GM23338 (cell line): ENCODE measurements at regions not wholly inside any gene's neighbourhood (a gene's known extent, or its start where the extent isn't known, plus 50 kb on each side); places are given as distances from the start of the nearest gene placed in this dataset.

Experiments
- ATAC-seq: fragments of 200-7000 bp; cut with Tn5 transposase; 3 replicates; pipeline ENCODE4 v1.9.1; 2020
- DNase-seq: peaks from one replicate; pipeline ENCODE4 v3.0.0-alpha.2; 2015; ENCODE audit warnings: low spot score
- H2AFZ ChIP-seq: fragments of 200-600 bp; sonication (generic); 2 replicates; pipeline ENCODE4 v1.8.0; 2016; ENCODE audit warnings: antibody characterized with exemption, mild to moderate bottlenecking, moderate library complexity
- H3F3A ChIP-seq: fragments of 200-600 bp; sonication (generic); replicated peaks from 2 replicates; pipeline ENCODE4 v1.8.0; 2017; ENCODE audit warnings: antibody characterized with exemption, mixed run types, low read depth
- H3K27ac ChIP-seq: fragments of 200-600 bp; sonication (generic); 2 replicates; pipeline ENCODE4 v1.6.1; 2016; ENCODE audit warnings: low read depth
- H3K27me3 ChIP-seq: fragments of 200-600 bp; sonication (generic); 2 replicates; pipeline ENCODE4 v1.8.0; 2016; ENCODE audit warnings: mild to moderate bottlenecking, mixed run types, moderate library complexity; ENCODE audit not compliant: insufficient read depth
- H3K36me3 ChIP-seq: fragments of 200-600 bp; sonication (generic); 2 replicates; pipeline ENCODE4 v1.8.0; 2016; ENCODE audit warnings: mild to moderate bottlenecking; ENCODE audit not compliant: insufficient read depth
- H3K4me1 ChIP-seq: fragments of 200-600 bp; sonication (generic); 2 replicates; pipeline ENCODE4 v1.8.0; 2016; ENCODE audit warnings: mild to moderate bottlenecking, moderate library complexity; ENCODE audit not compliant: insufficient read depth
- H3K4me2 ChIP-seq: fragments of 200-600 bp; sonication (generic); 2 replicates; pipeline ENCODE4 v1.7.1; 2017; ENCODE audit warnings: mixed run types
- H3K4me3 ChIP-seq: fragments of 200-600 bp; sonication (generic); 2 replicates; pipeline ENCODE4 v1.6.1; 2016; ENCODE audit warnings: mixed run types
- H3K79me2 ChIP-seq: fragments of 200-600 bp; sonication (generic); replicated peaks from 2 replicates; pipeline ENCODE4 v1.8.0; 2017; ENCODE audit warnings: mild to moderate bottlenecking; ENCODE audit not compliant: insufficient read depth
- H3K9me2 ChIP-seq: fragments of 200-600 bp; sonication (generic); 2 replicates; pipeline ENCODE4 v1.8.0; 2017; ENCODE audit not compliant: insufficient read depth
- H4K20me1 ChIP-seq: fragments of 200-600 bp; sonication (generic); replicated peaks from 2 replicates; pipeline ENCODE4 v1.8.0; 2017; ENCODE audit warnings: mild to moderate bottlenecking; ENCODE audit not compliant: insufficient read depth
- H3K27ac Mint-ChIP-seq: 2 replicates; pipeline ENCODE4 v1.8.0; 2020; ENCODE audit warnings: inconsistent platforms, mild to moderate bottlenecking, moderate library complexity, mixed read lengths
- H3K27me3 Mint-ChIP-seq: 3 replicates; pipeline ENCODE4 v1.8.0; 2022; ENCODE audit warnings: low read depth, mild to moderate bottlenecking, moderate library complexity, mixed read lengths, inconsistent platforms; ENCODE audit not compliant: insufficient read depth, poor library complexity
- H3K36me3 Mint-ChIP-seq: 3 replicates; pipeline ENCODE4 v1.8.0; 2021; ENCODE audit warnings: low read depth, mild to moderate bottlenecking, inconsistent platforms, moderate library complexity, mixed read lengths
- H3K4me1 Mint-ChIP-seq: 3 replicates; pipeline ENCODE4 v1.8.0; 2020; ENCODE audit warnings: mild to moderate bottlenecking, inconsistent platforms, mixed read lengths
- H3K4me3 Mint-ChIP-seq: 3 replicates; pipeline ENCODE4 v1.8.0; 2021; ENCODE audit warnings: moderate library complexity, mild to moderate bottlenecking, inconsistent platforms, mixed read lengths
- H3K9me3 Mint-ChIP-seq: 3 replicates; pipeline ENCODE4 v1.8.0; 2020; ENCODE audit warnings: moderate library complexity, mild to moderate bottlenecking, inconsistent platforms, mixed read lengths
- CREB1 ChIP-seq: fragments of 250-450 bp; sonication (Bioruptor Pico); IDR thresholded peaks from 2 replicates; pipeline ENCODE4 v1.5.0; 2020; ENCODE audit warnings: low read depth, mild to moderate bottlenecking, moderate library complexity
- CTCF ChIP-seq, 2 experiments: fragments of 200-600 bp in 1 of 2; sonication (generic) in 1 of 2; conservative IDR thresholded peaks; 2 replicates each; pipeline versions ENCODE4 v1.5.1 to v1.6.1; 2016 to 2017; ENCODE audit warnings: antibody characterized with exemption in 2 of 2, low read depth in 2 of 2, mild to moderate bottlenecking in 2 of 2, moderate library complexity in 1 of 2
- ETS1 ChIP-seq: IDR thresholded peaks from 2 replicates; pipeline ENCODE4 v1.6.1; 2016; ENCODE audit warnings: antibody characterized with exemption
- EZH2 ChIP-seq: fragments of 200-600 bp; sonication (generic); IDR thresholded peaks from one replicate; pipeline ENCODE4 v1.8.0; 2017; ENCODE audit warnings: antibody characterized with exemption, mild to moderate bottlenecking, low read depth; ENCODE audit not compliant: unreplicated experiment
- EZH2phosphoT487 ChIP-seq: fragments of 200-600 bp; sonication (generic); IDR thresholded peaks from one replicate; pipeline ENCODE4 v1.8.1; 2018; ENCODE audit warnings: antibody characterized with exemption; ENCODE audit not compliant: unreplicated experiment
- JUNB ChIP-seq: IDR thresholded peaks from one replicate; pipeline ENCODE4 v1.6.1; 2016; ENCODE audit warnings: antibody characterized with exemption; ENCODE audit not compliant: unreplicated experiment
- NANOG ChIP-seq: IDR thresholded peaks from 2 replicates; pipeline ENCODE4 v1.6.1; 2016; ENCODE audit warnings: antibody characterized with exemption, borderline replicate concordance
- POLR2AphosphoS5 ChIP-seq: IDR thresholded peaks from 2 replicates; pipeline ENCODE4 v1.6.1; 2016; ENCODE audit warnings: antibody characterized with exemption, low read depth
- REST ChIP-seq: IDR thresholded peaks from one replicate; pipeline ENCODE4 v1.6.1; 2018; ENCODE audit warnings: antibody characterized with exemption; ENCODE audit not compliant: unreplicated experiment
- STAT1 ChIP-seq: IDR thresholded peaks from one replicate; pipeline ENCODE4 v1.6.1; 2016; ENCODE audit warnings: antibody characterized with exemption; ENCODE audit not compliant: unreplicated experiment
- ZNF114 ChIP-seq: fragments of 250-450 bp; sonication (Bioruptor Pico); IDR thresholded peaks from 2 replicates; pipeline ENCODE4 v1.5.0; 2020; ENCODE audit warnings: mild to moderate bottlenecking, moderate library complexity
- ZNF331 ChIP-seq: fragments of 250-450 bp; sonication (Bioruptor Pico); IDR thresholded peaks from 2 replicates; pipeline ENCODE4 v1.5.0; 2020; ENCODE audit warnings: low read depth, mild to moderate bottlenecking, moderate library complexity
- ZNF462 ChIP-seq: fragments of 250-450 bp; sonication (Bioruptor Pico); IDR thresholded peaks from 2 replicates; pipeline ENCODE4 v1.5.0; 2020; ENCODE audit warnings: mild to moderate bottlenecking, moderate library complexity

GRCh38 chr19:28293685-28294084 is 919.3 kb downstream of the UQCRFS1 start (continued):
- TF ChIP-seq EZH2: no peak

- peaks cover 55% of the 10 kb centered on the region for H3K4me1 Mint-ChIP-seq
- no peaks in the 10 kb centered on the region for H3K36me3 Mint-ChIP-seq
- Histone ChIP-seq H4K20me1 (no peaks in the 10 kb centered on the region), H2AFZ (peak overlapping the region; percentile 24), H3K4me3 (no peak overlapping the region), H3F3A (no peaks in the 10 kb centered on the region; the same call in 1 of the 2 replicates), H3K9me2 (no peaks in the 10 kb centered on the region), H3K27ac (peak overlapping the region; percentile 91), H3K4me2 (peak overlapping the region; percentile 65), H3K36me3 (no peaks in the 10 kb centered on the region), H3K79me2 (no peaks in the 10 kb centered on the region), H3K4me1 (peaks cover 41% of the 10 kb centered on the region), H3K27me3 (no peaks in the 10 kb centered on the region)
- peak overlapping the region; percentile 23 for H3K4me3 Mint-ChIP-seq
- H3K27me3 Mint-ChIP-seq: peaks cover 12% of the 10 kb centered on the region
- no peak for TF ChIP-seq EZH2phosphoT487
- no peak for TF ChIP-seq ZNF114
- TF ChIP-seq ETS1: no peak
- TF ChIP-seq STAT1: no peak
- no peak for TF ChIP-seq ZNF331 (CRISPR knock-in tag)
- no peak for TF ChIP-seq NANOG
- no peak for TF ChIP-seq CTCF (conservative IDR thresholded peaks at IDR 0.05; ENCODE audit: low read depth in 2 of 2)
- TF ChIP-seq JUNB: no peak
- no peak for TF ChIP-seq REST
- TF ChIP-seq CREB1 (CRISPR knock-in tag): no peak
- TF ChIP-seq EZH2: no peak
- no peak for TF ChIP-seq POLR2AphosphoS5
- no peak for TF ChIP-seq ZNF462 (CRISPR knock-in tag)
- DNase-seq (peak; percentile 72), ATAC-seq (peak; percentile 62)
- no peaks in the 10 kb centered on the region; the same call in 2 of the 3 replicates for H3K9me3 Mint-ChIP-seq
- peak overlapping the region; percentile 87 for H3K27ac Mint-ChIP-seq
Observed at GRCh38 chr19:28292822-28293500, 920.0 kb downstream of the UQCRFS1 start.
